ENCODE measurements at regions not wholly inside any gene's neighbourhood (a gene's known extent, or its start where the extent isn't known, plus 50 kb on each side); places are given as distances from the start of the nearest gene placed in this dataset.

DNA sequence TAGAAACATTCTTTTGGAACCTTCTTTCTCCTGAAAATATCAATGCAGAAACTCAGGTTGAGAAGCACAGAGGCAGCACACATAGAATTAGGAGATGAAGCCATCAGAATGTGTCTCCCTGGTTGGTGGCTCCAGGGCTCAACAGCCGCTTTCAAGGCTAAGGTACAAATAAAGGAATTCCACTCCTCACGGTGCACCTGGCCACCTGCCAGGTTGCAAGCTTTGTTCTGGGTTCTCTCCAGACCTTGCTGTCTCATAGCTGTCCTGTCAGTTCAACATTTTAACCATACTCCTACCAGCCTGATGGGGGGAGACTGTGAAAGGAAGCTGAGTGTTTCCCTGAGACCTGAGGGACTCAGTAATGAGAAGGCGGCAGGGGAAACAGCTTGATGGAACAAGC is 96.3 kb upstream of the HPF1 start:
- no peak for TF ChIP-seq CTCF (optimal IDR thresholded peaks at IDR 0.05 in 1 of 3, IDR thresholded peaks at IDR 0.05 in 1 of 3, conservative IDR thresholded peaks at IDR 0.05 in 1 of 3; ENCODE audit: extremely low read depth in 1 of 3, insufficient read depth in 2 of 3, low read length in 3 of 3)
- TF ChIP-seq EZH2 (IDR thresholded peaks at IDR 0.05; ENCODE audit: low read length): no peak

Measured in keratinocyte (primary cell).